HFFc6 (cell line): ENCODE measurements at regions not wholly inside any gene's neighbourhood (a gene's known extent, or its start where the extent isn't known, plus 50 kb on each side); places are given as distances from the start of the nearest gene placed in this dataset.

Source experiments
- DNase-seq: peaks from one replicate; pipeline ENCODE4 v3.0.0-alpha.2; 2018
- H3K27ac Mint-ChIP-seq: 2 replicates; pipeline ENCODE4 v1.8.0; 2020; ENCODE audit warnings: mild to moderate bottlenecking, mixed read lengths
- H3K27me3 Mint-ChIP-seq: 2 replicates; pipeline ENCODE4 v1.8.0; 2021; ENCODE audit warnings: mild to moderate bottlenecking, moderate library complexity, mixed read lengths; ENCODE audit not compliant: insufficient read depth
- H3K36me3 Mint-ChIP-seq: 2 replicates; pipeline ENCODE4 v1.8.0; 2021; ENCODE audit warnings: low read depth, mixed read lengths
- H3K4me1 Mint-ChIP-seq: 2 replicates; pipeline ENCODE4 v1.8.0; 2020; ENCODE audit warnings: low read depth, mixed read lengths
- H3K4me3 Mint-ChIP-seq: 2 replicates; pipeline ENCODE4 v1.8.0; 2020; ENCODE audit warnings: mild to moderate bottlenecking, moderate library complexity, mixed read lengths
- H3K9me3 Mint-ChIP-seq: 2 replicates; pipeline ENCODE4 v1.8.0; 2020; ENCODE audit warnings: mild to moderate bottlenecking, mixed read lengths
- TF ChIP-seq, protein P1 (sequence below): fragments of 200-600 bp; sonication (generic); IDR thresholded peaks from 2 replicates; pipeline ENCODE4 v1.5.0; 2021; ENCODE audit warnings: antibody characterized with exemption, mild to moderate bottlenecking

DNA sequence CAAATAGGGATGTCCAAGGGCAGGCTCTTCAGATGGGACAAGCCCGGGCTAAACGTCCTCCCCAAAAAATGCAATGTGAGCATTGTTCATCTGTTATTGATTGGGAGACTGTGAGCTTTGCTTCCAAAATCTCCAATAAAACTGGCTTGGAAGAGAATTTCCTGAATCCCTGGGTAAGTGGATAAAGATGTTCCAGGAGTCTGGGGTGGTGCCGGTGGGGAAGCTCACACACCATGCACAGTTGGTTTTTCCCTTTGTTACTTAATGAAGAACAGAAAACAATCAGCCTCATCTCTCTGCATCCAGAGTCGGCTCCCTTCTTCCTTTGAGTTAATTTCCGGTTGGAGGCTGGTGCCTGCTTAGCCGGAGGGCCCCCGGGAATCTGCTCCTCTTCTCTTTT, 72.1 kb upstream of the ZBTB40 start:
- H3K27ac Mint-ChIP-seq, result no peak overlapping the region
- TF ChIP-seq, protein P1, sequence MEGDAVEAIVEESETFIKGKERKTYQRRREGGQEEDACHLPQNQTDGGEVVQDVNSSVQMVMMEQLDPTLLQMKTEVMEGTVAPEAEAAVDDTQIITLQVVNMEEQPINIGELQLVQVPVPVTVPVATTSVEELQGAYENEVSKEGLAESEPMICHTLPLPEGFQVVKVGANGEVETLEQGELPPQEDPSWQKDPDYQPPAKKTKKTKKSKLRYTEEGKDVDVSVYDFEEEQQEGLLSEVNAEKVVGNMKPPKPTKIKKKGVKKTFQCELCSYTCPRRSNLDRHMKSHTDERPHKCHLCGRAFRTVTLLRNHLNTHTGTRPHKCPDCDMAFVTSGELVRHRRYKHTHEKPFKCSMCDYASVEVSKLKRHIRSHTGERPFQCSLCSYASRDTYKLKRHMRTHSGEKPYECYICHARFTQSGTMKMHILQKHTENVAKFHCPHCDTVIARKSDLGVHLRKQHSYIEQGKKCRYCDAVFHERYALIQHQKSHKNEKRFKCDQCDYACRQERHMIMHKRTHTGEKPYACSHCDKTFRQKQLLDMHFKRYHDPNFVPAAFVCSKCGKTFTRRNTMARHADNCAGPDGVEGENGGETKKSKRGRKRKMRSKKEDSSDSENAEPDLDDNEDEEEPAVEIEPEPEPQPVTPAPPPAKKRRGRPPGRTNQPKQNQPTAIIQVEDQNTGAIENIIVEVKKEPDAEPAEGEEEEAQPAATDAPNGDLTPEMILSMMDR, result no peak

DNA sequence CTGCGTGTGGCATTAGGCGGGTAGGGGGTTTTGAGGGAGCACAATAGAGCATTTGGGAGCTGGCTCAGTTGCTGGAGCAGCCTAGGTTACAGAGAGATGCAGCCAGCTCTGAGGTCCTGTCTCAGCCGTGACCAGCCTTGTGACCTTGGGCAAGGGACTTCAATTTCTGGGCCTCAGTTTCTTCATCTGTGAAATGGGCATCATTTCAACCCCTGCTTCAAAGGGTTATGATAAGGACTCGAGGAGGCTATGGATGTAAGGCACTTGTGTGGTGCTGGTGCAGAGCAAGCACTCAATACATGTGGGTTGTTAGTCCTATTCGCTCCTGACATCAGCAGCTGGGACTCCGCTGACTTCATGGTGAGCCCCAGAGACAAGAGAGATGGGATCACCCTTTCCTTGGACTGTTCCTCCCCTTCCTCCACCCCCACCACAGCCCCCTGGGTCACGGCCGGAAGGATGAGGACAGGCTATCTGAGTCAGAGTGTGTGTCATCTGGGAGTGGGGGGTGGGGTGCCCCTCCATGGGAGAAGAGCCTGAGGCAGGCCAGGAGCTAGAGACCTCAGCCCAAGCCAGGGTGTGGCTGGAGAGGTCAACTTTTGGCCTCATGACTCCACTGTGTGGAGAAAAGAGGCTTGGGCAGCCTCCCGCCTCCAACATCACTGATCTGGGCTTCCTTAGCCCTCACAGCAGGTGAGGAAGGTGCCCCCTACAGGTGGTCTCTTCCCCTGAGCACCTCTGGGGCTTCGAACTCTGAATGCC, 71.4 kb upstream of the ZBTB40 start:
- no peaks in the 10 kb centered on the region for H3K9me3 Mint-ChIP-seq

More for the DNA sequence above, 72.1 kb upstream of the ZBTB40 start:
- peaks cover 21% of the 10 kb centered on the region for H3K4me1 Mint-ChIP-seq
- H3K36me3 Mint-ChIP-seq, result no peaks in the 10 kb centered on the region
- H3K4me3 Mint-ChIP-seq, result no peak overlapping the region
- DNase-seq, result no peak
- no peaks in the 10 kb centered on the region for H3K9me3 Mint-ChIP-seq
- H3K27me3 Mint-ChIP-seq, result peaks cover 17% of the 10 kb centered on the region

DNA sequence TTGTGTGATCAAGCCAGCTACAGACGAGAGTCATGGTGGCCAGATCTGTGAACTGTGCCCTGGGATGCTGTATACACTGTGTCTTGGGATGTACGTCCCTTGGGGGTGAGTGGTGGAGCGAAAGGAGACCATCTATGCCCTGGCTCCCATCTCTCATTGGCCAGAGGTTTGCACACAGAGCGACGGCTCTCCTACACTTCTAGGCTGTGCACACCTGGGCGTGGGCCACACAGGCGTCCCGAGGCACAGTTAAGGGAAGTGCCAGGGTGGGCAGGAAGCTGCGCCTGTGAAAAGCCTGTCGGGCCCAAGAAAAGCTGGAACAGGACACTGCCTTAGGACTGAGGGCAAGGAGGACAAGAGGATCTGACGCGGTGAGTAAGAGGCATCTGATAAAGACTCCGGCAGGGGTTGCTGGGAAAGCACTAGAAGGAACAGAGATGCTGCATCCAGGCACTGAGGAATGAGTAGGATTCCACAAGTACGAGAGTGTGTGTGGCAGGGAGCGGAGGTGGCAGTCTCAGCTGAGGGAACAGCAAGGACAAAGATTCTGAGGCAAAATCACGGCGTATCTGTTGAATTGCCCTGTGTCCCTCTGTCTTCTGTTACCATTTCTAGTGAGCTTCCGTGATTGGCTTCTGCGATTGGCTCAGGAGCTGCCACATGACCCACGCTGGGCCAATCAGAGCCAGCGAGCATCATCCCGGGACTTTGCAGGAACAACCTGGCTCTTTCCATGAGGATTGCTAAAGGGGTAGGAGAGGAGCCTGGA, 67.9 kb upstream of the ZBTB40 start:
- Mint-ChIP-seq H3K4me1 (peaks cover 37% of the 10 kb centered on the region), H3K27me3 (peaks cover 22% of the 10 kb centered on the region), H3K27ac (no peak overlapping the region)

More for the DNA sequence above, 71.4 kb upstream of the ZBTB40 start:
- peaks cover 23% of the 10 kb centered on the region for H3K27me3 Mint-ChIP-seq
- H3K4me1 Mint-ChIP-seq, result peaks cover 21% of the 10 kb centered on the region
- H3K4me3 Mint-ChIP-seq, result no peak overlapping the region
- H3K36me3 Mint-ChIP-seq, result no peaks in the 10 kb centered on the region
- peak; percentile 30 for DNase-seq
- no peak overlapping the region for H3K27ac Mint-ChIP-seq
- TF ChIP-seq, protein P1, result peak; percentile 42

DNA sequence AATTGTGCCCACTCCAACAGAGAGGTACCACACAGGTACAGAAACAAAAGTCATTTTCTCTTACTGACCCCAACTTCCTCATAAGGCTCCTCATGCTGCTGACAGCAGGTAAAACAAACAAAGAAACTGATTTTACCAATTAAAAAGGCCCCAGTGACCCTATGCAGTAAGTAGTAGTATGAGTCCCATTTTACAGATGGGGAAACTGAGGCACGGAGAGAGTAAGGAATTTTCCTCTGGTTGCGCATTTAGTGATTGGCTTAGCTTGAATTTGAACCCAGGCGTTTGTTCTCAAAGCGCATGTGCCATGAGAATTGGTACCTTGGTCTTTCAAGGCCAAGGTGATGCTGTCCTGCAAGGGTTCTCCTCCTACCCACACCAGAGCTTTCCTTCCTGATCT, 66.1 kb upstream of the ZBTB40 start:
- no peak overlapping the region for H3K27ac Mint-ChIP-seq
- H3K36me3 Mint-ChIP-seq, result no peaks in the 10 kb centered on the region
- DNase-seq, result no peak
- H3K9me3 Mint-ChIP-seq, result no peaks in the 10 kb centered on the region
- TF ChIP-seq, protein P1, result no peak
- no peak overlapping the region for H3K4me3 Mint-ChIP-seq
- H3K4me1 Mint-ChIP-seq, result peaks cover 32% of the 10 kb centered on the region
- peaks cover 22% of the 10 kb centered on the region for H3K27me3 Mint-ChIP-seq

More for the DNA sequence above, 67.9 kb upstream of the ZBTB40 start:
- TF ChIP-seq, protein P1, result no peak
- Mint-ChIP-seq H3K9me3 (no peaks in the 10 kb centered on the region), H3K4me3 (no peak overlapping the region), H3K36me3 (no peaks in the 10 kb centered on the region)
- no peak for DNase-seq

DNA sequence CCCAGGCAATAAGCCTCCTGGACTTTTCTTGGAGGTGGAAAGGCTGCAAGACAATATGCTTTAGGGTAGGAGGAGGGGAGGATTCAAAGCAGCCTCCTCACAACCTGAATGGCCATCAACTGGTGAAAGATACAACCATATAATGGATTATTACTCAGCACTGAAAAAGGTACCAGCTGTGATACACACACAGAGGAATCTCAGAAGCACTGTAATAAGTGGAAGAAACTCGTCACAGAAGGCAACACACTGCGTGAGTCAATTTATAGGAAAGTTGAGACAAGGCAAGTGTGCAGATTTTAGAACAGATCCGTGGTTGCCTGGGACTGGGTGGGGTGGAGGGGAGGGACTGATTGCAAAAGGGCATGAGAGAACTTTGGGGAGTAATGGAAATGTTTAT, 64.9 kb upstream of the ZBTB40 start:
- TF ChIP-seq, protein P1, result no peak
- Mint-ChIP-seq H3K9me3 (no peaks in the 10 kb centered on the region), H3K4me3 (no peak overlapping the region), H3K36me3 (no peaks in the 10 kb centered on the region), H3K27ac (no peak overlapping the region), H3K4me1 (peaks cover 28% of the 10 kb centered on the region), H3K27me3 (peaks cover 35% of the 10 kb centered on the region)
- DNase-seq, result no peak
